NCI-H526 treated with DMSO at 0.1 percent for 48 hours (cell line): ENCODE measurements at regions not wholly inside any gene's neighbourhood (a gene's known extent, or its start where the extent isn't known, plus 50 kb on each side); places are given as distances from the start of the nearest gene placed in this dataset.
A peak's percentile ranks its signal among the peaks of the same experiment; 100 is the strongest.

ENCODE experiments used
- DNase-seq: peaks from one replicate; lab custom pipeline; 2025; lab: John Stamatoyannopoulos, UW

DNA sequence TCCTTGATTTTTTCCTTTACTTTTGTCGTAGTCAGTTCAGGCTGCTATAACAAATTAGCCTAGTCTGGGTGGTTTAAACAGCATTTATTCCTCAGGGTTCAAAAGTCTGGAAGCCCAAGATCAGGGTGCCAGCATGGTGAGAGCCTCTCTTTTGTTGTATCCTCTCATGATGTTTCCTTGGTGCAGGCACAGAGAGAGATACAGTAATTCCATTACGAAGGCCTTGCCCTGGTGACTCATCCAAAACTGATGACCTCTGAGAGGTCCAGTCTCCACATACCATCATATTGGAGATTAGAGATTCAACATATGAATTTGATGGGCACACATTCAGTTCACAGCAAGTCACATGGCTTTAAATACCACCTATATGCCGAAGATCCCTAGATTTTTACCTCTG is 253.8 kb downstream of the CYRIA start:
- DNase-seq, result no peak

DNA sequence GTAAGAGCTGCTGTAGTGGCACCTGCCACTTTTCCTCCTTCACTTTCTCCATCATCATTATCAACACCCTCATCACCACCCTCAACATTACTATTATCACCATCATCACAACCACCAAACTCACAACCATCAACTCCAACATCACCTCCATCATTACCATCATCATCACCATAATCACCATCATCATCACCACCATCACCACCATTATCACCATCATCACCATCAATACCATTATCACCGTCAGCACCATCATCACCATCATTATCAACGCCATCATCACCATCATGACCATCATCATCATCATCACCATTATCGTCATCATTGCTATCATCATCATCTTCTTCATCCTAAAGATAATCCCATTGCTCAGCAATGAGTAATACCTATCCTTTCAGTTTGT is 255.8 kb downstream of the CYRIA start:
- no peak for DNase-seq

DNA sequence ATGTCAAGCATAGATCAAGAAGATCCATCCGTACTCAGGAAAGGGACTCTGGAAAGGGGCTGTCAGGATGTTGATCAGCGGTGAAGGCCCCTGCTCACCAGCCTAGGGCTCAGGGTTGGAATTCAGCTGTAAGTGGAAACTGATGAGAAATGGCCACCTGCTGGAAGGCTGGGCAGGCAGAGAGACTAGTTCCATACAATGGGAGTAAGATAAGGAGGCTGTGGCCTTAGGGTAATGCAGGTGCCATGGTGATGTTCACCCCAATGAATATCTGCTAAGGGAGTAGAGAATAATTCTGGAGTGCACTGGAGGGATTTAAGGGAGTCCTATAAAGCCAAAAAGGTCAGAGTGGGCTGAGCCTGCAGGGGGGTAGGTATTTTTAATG is 256.6 kb downstream of the CYRIA start:
- DNase-seq, result no peak

DNA sequence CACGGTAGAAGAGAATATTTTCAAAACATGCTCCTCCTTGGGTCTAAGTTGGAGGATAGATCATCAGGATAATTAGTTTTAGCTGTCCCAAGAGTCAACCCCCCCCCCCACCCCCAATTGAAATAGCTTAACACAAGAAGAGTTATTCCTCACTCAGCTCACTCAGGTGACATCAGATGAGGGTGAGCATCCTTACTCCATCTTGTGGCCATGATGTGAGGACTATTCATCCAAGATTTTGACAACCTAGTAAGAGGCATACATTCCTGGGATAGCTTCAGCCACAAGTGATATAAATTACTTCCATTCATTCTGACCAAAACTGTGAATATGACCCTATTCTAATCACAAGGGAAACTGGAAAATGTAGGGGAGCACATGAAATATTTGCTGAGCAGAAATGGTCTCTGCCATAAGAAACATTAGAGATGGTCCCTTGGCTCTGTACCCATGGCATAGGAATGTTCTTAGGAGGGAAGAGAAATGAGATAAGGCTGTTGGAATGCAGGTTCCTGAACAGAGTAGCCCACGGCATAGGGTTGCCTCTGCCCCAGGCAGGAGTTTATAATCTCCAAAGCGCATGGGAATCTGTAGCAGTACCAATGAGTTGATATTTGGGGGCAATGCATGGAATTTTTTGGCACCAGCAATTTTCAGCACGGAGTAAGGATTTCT is 257.2 kb downstream of the CYRIA start:
- no peak for DNase-seq

DNA sequence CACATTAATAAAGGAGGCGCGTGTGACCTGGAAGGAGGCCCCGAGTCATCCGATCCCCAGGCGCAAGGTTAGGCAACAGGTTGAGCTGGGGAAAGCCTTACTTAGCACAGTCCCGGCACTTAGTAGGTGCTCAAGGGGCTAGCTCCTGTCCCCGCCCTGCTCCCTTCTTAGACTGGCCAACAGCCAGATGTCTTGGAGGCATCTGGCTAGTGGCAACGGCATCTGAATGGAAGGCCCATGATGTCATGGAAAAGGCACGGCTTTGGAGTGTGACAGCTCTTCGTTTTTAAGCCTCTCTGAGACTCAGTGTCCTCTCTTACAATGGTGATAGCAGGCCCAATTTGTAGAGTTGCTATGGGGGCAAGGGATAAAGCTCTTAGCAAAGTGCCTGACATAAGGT is 258.3 kb downstream of the CYRIA start:
- DNase-seq, result no peak

DNA sequence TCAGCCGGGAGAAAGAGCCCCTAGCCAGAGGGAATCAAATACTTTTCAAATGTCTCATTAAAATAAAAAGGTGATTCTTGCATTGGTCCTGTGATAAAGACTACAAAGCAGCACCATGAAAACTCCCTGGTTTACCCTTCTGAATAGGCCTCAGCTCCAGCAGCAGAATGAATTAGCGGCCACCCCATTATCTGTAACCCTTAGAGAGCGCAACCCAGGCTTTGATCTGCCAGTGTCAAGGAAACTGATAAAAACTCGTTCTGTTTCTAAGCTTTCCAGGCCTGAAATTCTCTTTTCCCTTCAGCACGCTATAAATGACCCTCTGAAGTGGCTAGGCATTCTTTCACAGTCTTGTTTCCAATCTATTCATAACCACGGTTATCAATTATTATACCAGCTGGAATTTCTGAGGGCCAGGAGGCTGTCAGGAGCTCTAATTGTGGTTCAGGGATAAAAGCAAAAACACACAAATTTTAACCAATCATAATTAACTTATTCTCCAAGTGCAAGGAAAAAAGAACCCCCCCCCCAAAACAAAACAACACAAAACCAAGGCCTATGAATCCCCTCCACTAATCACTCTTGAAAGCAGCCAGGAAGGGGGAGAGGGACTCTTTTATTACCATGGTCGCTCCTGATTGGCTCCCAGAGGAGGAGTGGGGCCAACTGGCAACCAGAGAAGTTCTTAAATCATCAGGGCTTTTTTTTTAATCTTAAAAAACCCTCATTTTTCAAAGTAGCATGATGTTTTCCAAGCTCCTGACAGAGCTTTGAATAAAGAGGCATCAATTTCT is 258.9 kb downstream of the CYRIA start:
- DNase-seq, result no peak

DNA sequence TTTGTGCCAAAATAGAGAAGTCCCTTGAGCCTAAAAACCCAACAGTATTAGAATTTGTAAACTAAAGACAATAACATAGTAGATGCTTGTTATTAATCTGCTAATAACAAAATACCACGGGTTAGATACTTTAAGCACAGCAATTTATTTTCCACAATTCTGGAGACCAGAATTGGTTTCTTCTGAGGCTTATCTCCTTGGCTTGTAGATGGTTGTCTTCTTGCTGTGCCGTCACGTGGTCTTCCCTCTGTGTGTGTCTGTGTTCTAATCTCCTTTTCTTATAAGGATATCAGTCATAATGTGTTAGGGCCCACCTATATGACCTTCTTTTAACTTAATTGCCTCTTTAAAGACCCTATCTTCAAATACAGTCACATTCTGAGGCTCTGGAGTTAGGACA is 260.1 kb downstream of the CYRIA start:
- DNase-seq, result no peak

DNA sequence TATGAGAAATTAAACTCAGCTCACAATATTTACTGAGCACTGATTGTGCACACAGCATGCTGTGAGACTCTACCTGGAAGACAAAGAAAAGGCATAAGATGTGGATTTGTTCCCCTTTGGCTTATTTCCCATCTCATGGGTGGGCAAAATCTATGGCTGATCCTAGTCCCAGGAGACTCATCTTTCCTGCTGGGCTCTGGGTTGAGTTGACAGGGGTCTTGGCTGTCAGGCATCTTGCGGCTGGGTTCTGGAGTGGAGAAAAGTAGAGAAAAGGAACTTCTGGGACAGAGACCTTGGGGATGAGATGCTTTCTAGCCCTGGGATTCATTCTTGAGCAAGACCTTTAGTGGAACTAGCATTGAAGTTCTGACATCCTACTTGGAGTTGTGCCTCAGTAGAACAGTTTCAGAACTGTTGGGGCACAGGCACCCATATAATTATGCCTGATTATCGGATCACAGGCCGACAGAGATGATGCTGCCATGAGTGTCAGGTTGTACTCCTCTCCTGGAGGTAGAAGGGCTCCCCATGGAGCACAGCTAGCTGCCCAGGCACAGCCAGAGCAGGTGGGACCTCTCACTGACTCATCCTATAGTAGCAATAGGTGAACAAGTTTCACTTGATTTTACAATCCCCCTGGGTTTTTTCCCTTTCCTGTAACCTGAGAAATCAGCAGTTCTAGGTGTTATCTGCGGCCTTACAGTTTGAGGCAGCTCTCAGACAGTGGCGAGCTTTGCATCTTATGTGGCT is 260.9 kb downstream of the CYRIA start:
- peak; percentile 99 for DNase-seq

DNA sequence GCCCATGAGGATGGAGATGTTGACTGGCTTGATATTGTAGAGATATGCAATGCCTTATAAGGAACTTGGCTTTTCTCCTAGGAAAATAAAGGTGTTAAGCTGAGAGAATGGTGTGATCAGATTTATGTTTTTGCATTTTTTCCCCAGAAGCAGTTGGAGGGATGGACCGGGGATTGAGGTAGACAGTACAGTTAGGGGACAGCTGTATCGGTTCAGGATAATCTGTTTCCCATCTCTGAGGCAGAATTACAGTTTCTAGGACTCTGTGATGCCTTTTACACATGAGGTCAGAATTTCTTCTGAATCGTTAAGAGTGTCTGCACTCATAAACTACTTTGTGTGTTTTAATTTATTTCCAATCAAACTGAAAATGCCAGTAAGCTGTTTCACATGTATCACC is 261.5 kb downstream of the CYRIA start:
- DNase-seq, result no peak

DNA sequence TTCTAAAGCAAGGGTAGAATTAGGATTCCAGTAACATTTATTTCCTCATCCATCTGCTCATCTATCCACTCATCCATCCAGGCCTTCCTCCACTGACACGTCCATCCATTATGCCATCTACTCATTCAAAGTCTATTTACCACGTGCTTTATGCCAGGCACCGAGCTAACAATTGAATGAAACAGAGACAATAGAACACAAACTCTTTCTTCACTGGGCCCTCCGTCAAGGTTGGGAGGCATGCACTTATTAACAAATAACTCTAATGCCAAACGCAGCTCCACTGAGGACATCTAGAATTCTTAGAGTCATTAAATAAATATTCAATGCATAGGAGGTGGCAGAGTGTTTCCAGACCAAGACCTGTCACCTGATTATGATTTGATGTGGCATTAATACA is 262.7 kb downstream of the CYRIA start:
- no peak for DNase-seq

DNA sequence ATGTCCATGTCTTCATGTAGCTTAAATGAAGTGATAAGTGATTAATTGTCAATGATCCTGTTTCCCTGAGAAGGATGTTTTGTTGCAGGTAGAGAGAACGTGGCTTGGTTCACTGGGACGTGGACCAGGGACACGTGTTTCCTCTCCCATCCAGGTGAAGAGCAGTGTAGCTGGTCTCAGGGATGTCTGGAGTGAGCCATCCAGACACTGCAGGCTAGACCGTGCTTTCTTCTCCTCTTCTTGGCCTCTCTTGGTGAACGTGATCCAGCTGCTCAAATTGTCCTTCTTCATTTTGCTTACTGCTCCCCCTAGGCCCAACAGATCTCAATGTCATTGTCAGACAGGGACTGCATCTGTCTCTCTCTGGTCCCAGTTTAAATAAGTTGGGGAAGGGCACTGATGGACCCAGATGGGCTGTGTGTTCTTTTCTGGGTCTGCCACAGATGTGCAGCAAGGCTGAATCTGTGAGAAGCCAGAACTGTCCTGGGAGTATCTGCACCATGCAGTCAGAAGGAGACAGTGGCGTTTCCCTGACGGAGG is 263.8 kb downstream of the CYRIA start:
- no peak for DNase-seq

DNA sequence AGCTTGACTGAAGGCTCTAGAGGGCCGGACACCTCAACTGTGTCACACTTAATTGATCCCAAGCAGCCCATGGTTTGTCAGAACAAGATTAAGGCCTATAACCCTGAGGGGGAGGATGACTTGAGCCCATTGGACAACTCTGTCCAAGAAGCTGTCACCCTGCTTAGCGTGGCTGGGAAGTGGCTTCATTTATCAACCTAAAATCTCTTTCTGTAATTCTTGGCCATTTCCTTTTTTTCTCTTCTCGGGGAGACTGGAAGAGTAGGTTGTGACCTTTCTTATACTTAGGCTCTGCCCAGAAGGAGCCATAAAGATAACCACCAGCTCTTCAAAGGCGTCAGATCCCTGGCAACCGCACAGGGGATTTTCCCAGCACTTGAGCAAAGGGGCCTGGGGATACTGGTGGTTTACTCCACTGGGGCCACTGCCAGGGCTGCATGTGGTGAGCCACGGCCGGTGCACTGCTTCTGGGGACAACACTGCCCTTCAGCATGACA is 265.5 kb downstream of the CYRIA start:
- DNase-seq, result no peak

DNA sequence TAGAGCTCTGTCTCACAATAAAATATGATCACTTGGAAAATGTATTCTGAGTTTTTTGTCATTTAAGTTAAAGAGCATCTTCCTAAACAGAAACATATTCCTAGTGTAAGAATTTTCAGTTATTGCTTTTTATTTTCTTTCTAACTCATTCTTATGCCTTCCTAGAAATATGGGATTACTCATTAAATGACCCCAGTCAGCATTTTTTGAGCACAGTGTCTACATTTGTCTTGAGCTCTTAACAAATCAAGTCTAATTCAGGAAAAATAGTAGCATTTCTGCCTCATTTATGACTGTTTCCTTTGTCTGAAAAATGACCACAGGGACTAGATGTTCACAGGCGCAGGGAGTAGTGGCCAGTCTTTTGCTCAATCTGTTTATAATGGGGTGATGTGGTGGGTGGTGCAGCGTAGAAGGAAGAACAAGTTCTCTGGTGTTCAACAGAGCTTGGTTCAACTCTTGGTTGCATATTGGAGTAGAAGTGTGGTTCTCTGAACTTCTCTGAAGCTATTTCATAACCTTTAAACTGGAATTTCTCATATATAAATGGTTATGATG is 267.1 kb downstream of the CYRIA start:
- DNase-seq, result no peak

DNA sequence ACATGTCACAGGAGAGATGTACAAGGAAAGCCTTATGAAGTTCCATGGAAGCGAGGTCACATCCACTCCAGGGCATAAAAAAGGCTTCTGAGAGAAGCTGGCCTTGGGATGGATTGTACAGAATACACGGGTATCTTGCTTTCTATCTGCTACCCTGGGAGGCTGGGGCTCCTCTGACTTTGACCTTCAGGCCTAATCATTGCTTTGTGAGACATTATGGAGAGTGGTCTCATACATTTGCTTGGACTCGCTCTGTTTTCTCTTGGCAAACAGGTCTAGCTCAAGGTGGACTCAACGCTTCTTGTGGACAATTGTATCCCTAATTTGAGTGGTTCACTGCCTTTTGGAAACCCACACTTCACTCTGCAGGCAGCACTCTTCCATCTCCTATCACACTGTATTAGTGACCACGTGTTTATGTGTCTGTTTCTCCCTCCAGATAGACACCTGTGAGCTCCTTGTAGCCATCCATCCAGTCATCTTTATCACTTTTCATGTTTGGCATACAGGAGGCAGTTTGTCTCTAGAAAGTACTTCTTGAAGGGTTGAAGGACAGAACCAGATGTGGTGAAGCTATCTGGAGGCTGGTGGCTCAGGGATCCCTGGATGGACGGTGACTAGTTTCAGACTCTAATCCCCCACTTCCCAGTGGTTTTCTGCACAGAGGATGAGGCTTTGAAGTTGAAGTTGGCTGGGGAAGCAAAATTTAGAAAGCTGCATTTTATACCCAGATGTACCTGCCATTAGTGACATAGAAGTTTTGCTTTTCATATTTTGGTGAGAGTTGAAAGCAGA is 267.8 kb downstream of the CYRIA start:
- no peak for DNase-seq

DNA sequence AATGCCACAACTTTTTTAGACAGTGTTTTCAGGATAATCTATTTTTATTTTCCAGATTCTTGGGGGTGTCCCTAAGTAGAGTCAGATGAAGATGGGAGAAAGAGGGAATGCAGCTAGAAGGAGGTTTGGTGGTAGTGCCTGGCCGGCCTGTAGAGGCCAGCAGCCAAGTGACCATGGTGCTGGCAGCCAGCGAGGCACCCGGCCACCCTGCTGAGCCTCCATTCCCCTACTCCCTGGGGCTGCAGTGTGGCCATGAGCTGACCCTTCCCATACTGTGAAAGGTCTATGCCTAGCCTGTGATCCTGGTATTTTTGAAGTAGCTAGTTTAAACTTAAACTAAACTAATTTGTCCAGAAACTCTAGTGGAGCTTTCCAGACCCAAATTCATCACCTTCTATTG is 268.6 kb downstream of the CYRIA start:
- DNase-seq, result no peak

DNA sequence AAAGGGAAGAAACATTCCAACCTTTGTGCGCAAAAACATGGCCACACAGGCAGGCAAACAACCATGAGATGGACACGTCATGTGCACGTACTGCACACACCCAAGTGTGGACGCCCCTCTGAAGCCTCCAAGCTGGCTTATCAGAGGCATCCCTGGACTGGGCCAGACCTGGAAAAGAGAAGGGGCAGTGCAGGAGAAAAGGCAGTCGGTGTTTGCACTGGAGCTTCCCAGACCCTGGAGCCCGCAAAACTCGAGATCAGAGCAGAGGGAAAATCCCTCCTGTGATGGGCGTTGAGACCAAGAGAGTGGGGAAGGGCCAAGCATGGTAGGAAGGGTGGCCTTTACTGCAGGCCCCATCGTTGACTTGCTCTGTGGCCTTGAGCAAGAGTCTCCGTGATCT is 269.5 kb downstream of the CYRIA start:
- no peak for DNase-seq

DNA sequence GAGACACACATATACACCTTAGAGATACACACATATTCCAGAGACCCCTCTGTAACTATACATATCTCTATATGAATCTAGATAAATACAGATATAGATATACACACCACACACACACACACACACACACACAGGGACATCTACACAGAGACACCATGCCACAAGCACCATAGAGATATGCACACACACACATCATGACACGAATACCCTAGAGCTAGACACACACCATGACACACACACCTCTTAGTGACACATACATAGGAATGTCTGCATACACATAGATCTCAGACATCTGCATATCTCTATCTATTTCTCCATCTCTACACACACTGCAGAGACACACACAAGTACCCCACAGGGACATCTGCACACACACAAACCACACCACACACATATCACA is 270.0 kb downstream of the CYRIA start:
- no peak for DNase-seq

DNA sequence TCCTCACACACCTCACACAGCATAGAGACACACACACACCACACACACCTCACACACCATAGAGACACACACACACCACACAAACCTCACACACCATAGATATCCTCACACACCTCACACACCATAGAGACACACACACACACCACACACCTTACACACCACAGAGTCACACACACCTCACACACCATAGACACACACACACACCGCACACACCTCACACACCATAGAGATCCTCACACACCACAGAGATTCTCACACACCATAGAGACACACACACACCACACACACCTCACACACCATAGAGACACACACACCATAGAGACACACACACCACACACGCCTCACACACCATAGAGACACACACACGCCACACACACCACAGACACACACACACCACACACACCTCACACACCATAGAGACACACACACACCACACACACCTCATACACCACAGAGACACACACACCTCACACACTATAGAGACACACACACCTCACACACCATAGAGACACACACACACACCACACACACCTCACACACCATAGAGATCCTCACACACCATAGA is 270.6 kb downstream of the CYRIA start:
- DNase-seq, result no peak

DNA sequence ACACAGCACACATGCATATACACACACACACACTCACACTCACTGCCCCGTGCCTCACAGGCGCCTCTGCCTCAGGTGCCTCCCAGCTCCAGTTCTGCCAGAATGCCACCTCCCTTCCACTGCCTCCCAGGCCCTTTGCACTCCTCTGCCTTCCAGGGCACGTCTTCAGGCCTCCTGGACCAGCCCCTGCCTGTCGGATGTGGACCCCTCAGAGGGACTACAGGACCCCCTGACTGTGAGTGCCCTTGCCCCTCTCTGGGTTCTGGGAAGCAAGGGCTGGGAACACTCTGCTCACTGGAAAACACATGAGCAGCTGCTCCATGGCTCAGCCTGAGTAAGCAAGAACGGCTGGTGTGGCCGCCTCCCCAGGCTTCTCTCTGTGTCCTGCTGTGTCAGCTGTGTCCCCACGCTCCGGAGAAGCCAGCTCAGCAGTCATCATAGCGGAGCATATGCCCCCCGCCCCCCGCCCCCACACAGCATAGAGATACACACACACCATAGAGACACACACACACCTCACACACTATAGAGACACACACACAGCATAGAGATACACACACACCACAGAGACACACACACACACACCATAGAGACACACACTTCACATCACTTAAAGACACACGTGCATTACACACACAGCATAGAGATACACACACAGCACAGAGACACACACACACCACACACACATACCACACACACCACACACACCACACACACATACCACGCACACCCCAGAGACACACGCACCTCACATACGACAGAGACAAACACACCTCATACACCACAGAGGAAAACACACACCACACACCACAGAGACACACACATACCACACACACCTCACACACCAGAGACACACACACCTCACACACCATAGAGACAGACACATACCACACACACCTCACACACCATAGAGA is 271.3 kb downstream of the CYRIA start:
- DNase-seq, result peak; percentile 81

DNA sequence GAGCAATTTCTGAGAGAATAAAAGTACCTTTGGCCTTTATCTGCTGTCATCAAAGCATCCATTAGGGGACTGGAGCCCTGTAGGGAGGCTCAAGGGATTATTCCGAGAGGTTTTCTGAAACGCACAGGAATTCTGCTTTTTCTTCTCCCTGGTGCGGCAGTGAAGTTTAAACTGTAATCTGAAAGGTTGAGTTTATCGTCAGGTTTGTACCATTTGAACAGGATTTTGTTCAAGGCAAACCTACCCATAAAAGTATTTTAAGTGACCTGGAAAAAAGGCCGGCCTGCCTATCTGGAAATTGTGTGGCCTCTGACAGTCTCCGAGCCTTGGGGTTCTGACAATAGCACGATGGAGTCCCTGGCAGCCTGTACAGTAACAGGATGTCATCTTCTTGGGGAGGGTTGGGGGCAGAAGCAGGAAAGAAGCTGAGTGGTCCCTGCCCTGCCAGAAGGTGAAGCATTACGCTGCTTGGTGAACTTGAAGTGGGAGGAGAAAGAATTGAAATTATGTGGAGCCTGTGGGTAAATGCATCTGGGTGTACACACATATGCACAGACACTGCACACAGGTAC is 272.0 kb downstream of the CYRIA start:
- DNase-seq, result no peak
